Activated T-helper 1 cell treated with anti-CD3 and anti-CD28 coated beads, Interleukin-12 subunit alpha, Interleukin-12 subunit beta, Interleukin-2, Interleukin-4 antibody, amounts not matched to agents 30 ng/mL and 10 ng/mL and 1 ng/mL, durations not matched to agents 14 hours and 24 hours and 36 hours (primary cell): ENCODE measurements at regions not wholly inside any gene's neighbourhood (a gene's known extent, or its start where the extent isn't known, plus 50 kb on each side); places are given as distances from the start of the nearest gene placed in this dataset.

Source experiments
- DNase-seq: peaks from one replicate; pipeline ENCODE4 v3.0.0; 2021; ENCODE audit warnings: low spot score
- H3K27ac Mint-ChIP-seq: one replicate; pipeline ENCODE4 v1.8.0; 2021; ENCODE audit warnings: mild to moderate bottlenecking, mixed read lengths
- H3K27me3 Mint-ChIP-seq: one replicate; pipeline ENCODE4 v1.8.0; 2022; ENCODE audit warnings: mild to moderate bottlenecking, moderate library complexity, mixed read lengths; ENCODE audit not compliant: insufficient read depth
- H3K36me3 Mint-ChIP-seq: one replicate; pipeline ENCODE4 v1.8.0; 2021; ENCODE audit warnings: low read depth, mixed read lengths
- H3K4me1 Mint-ChIP-seq: one replicate; pipeline ENCODE4 v1.8.0; 2021; ENCODE audit warnings: low read depth, mixed read lengths
- H3K4me3 Mint-ChIP-seq: one replicate; pipeline ENCODE4 v1.8.0; 2021; ENCODE audit warnings: mild to moderate bottlenecking, moderate library complexity, mixed read lengths
- H3K9me3 Mint-ChIP-seq: one replicate; pipeline ENCODE4 v1.8.0; 2021; ENCODE audit warnings: mixed read lengths
- intact Hi-C: fragments of 100-400 bp; cut with micrococcal nuclease; formaldehyde crosslinking; loops from one replicate; pipeline ENCODE4 v1.15.1; 2024

GRCh38 chr17:72514321-72514861, 393.6 kb downstream of the SOX9 start:
- no peak for DNase-seq
- peaks cover 4% of the 10 kb centered on the region for H3K27me3 Mint-ChIP-seq
- no peaks in the 10 kb centered on the region for H3K4me1 Mint-ChIP-seq
- no peaks in the 10 kb centered on the region for H3K36me3 Mint-ChIP-seq
- intact Hi-C loops, result no loop called here
- no peaks in the 10 kb centered on the region for H3K9me3 Mint-ChIP-seq
- no peak overlapping the region for H3K4me3 Mint-ChIP-seq
- H3K27ac Mint-ChIP-seq, result no peak overlapping the region

- Mint-ChIP-seq H3K4me1 (no peaks in the 10 kb centered on the region), H3K27me3 (peaks cover 4% of the 10 kb centered on the region), H3K4me3 (no peak overlapping the region), H3K9me3 (no peaks in the 10 kb centered on the region), H3K36me3 (no peaks in the 10 kb centered on the region), H3K27ac (no peak overlapping the region)
- intact Hi-C loops, result no loop called here
- no peak for DNase-seq
These were observed 394.1 kb downstream of the SOX9 start for GRCh38 chr17:72514891-72515290.

GRCh38 chr17:72515291-72516065, 394.7 kb downstream of the SOX9 start:
- H3K27me3 Mint-ChIP-seq, result peaks cover 4% of the 10 kb centered on the region
- H3K4me1 Mint-ChIP-seq, result no peaks in the 10 kb centered on the region

GRCh38 chr17:72516772-72517399, 396.1 kb downstream of the SOX9 start:
- Mint-ChIP-seq H3K4me3 (no peak overlapping the region), H3K4me1 (no peaks in the 10 kb centered on the region), H3K9me3 (no peaks in the 10 kb centered on the region), H3K27me3 (peaks cover 4% of the 10 kb centered on the region), H3K27ac (no peak overlapping the region), H3K36me3 (no peaks in the 10 kb centered on the region)
- no peak for DNase-seq
- intact Hi-C loops, result no loop called here

More at GRCh38 chr17:72515291-72516065, 394.7 kb downstream of the SOX9 start:
- Mint-ChIP-seq H3K9me3 (no peaks in the 10 kb centered on the region), H3K36me3 (no peaks in the 10 kb centered on the region), H3K27ac (no peak overlapping the region), H3K4me3 (no peak overlapping the region)
- no peak for DNase-seq
- intact Hi-C loops, result no loop called here

GRCh38 chr17:72517413-72518158, 396.8 kb downstream of the SOX9 start:
- Mint-ChIP-seq H3K36me3 (no peaks in the 10 kb centered on the region), H3K27ac (no peak overlapping the region), H3K4me3 (no peak overlapping the region), H3K27me3 (peaks cover 4% of the 10 kb centered on the region), H3K4me1 (no peaks in the 10 kb centered on the region), H3K9me3 (no peaks in the 10 kb centered on the region)
- DNase-seq, result no peak
- intact Hi-C loops, result no loop called here

- Mint-ChIP-seq H3K27me3 (peaks cover 4% of the 10 kb centered on the region), H3K9me3 (no peaks in the 10 kb centered on the region), H3K4me1 (no peaks in the 10 kb centered on the region), H3K4me3 (no peak overlapping the region), H3K27ac (no peak overlapping the region), H3K36me3 (no peaks in the 10 kb centered on the region)
- no peak for DNase-seq
- intact Hi-C loops, result no loop called here
These were observed 397.4 kb downstream of the SOX9 start for GRCh38 chr17:72518159-72518732.

- Mint-ChIP-seq H3K27me3 (peaks cover 4% of the 10 kb centered on the region), H3K27ac (no peak overlapping the region), H3K4me3 (no peak overlapping the region), H3K4me1 (no peaks in the 10 kb centered on the region), H3K9me3 (no peaks in the 10 kb centered on the region), H3K36me3 (no peaks in the 10 kb centered on the region)
- intact Hi-C loops, result no loop called here
- no peak for DNase-seq
These were observed 398.2 kb downstream of the SOX9 start for GRCh38 chr17:72518753-72519597.

GRCh38 chr17:72519598-72519936, 398.7 kb downstream of the SOX9 start:
- intact Hi-C loops, result no loop called here
- DNase-seq, result no peak
- Mint-ChIP-seq H3K27ac (no peak overlapping the region), H3K4me3 (no peak overlapping the region), H3K4me1 (no peaks in the 10 kb centered on the region), H3K9me3 (no peaks in the 10 kb centered on the region), H3K36me3 (no peaks in the 10 kb centered on the region), H3K27me3 (peaks cover 4% of the 10 kb centered on the region)

GRCh38 chr17:72520665-72521303, 400.0 kb downstream of the SOX9 start:
- H3K27me3 Mint-ChIP-seq, result peaks cover 4% of the 10 kb centered on the region
- no peak for DNase-seq
- no peaks in the 10 kb centered on the region for H3K9me3 Mint-ChIP-seq
- no peak overlapping the region for H3K27ac Mint-ChIP-seq
- H3K4me3 Mint-ChIP-seq, result no peak overlapping the region
- H3K4me1 Mint-ChIP-seq, result no peaks in the 10 kb centered on the region
- intact Hi-C loops, result no loop called here
- no peaks in the 10 kb centered on the region for H3K36me3 Mint-ChIP-seq

- no peaks in the 10 kb centered on the region for H3K9me3 Mint-ChIP-seq
- peaks cover 4% of the 10 kb centered on the region for H3K27me3 Mint-ChIP-seq
- DNase-seq, result no peak
- no peaks in the 10 kb centered on the region for H3K36me3 Mint-ChIP-seq
- no peak overlapping the region for H3K4me3 Mint-ChIP-seq
- H3K4me1 Mint-ChIP-seq, result no peaks in the 10 kb centered on the region
- no peak overlapping the region for H3K27ac Mint-ChIP-seq
- intact Hi-C loops, result no loop called here
These were observed 402.7 kb downstream of the SOX9 start for GRCh38 chr17:72523491-72523890.

- Mint-ChIP-seq H3K4me1 (no peaks in the 10 kb centered on the region), H3K27ac (no peak overlapping the region), H3K27me3 (no peaks in the 10 kb centered on the region), H3K4me3 (no peak overlapping the region), H3K36me3 (no peaks in the 10 kb centered on the region), H3K9me3 (no peaks in the 10 kb centered on the region)
- DNase-seq, result no peak
- intact Hi-C loops, result no loop called here
These were observed 404.6 kb downstream of the SOX9 start for GRCh38 chr17:72525225-72526015.
